ENCODE measurements at regions not wholly inside any gene's neighbourhood (a gene's known extent, or its start where the extent isn't known, plus 50 kb on each side); places are given as distances from the start of the nearest gene placed in this dataset.
A peak's percentile ranks its signal among the peaks of the same experiment; 100 is the strongest.

- no peaks in the 10 kb centered on the region for H3K9me3 ChIP-seq (ENCODE audit: insufficient read depth, low read depth, low read length)
- H4K12ac ChIP-seq (ENCODE audit: low read depth, low read length): no peak overlapping the region
- H3K4me1 ChIP-seq (ENCODE audit: control insufficient read depth in 1 of 2, insufficient read depth in 2 of 2, low read length in 2 of 2): no peaks in the 10 kb centered on the region
- H2BK5ac ChIP-seq (ENCODE audit: low read depth, low read length, poor library complexity): no peak overlapping the region
- H4K91ac ChIP-seq (ENCODE audit: low read depth, low read length): no peak overlapping the region
- no peak overlapping the region for H3K27ac ChIP-seq (ENCODE audit: low read depth, low read length)
- no peaks in the 10 kb centered on the region for H3K27me3 ChIP-seq (ENCODE audit: insufficient read depth, low read length)
- H3K4me3 ChIP-seq (ENCODE audit: low read depth, low read length): no peak overlapping the region
- H3K79me2 ChIP-seq (ENCODE audit: control insufficient read depth, insufficient read depth, low read length, poor library complexity): no peaks in the 10 kb centered on the region
- no peak for DNase-seq
- H2AFZ ChIP-seq (ENCODE audit: insufficient read depth, low read length, poor library complexity): no peak overlapping the region
- WGBS (ENCODE audit: extremely low coverage, insufficient coverage, insufficient read length): no CpG with 5 or more reads among the region's 1 CpG
- H3K79me1 ChIP-seq (ENCODE audit: low read length): no peaks in the 10 kb centered on the region
- no peak overlapping the region for H2AK5ac ChIP-seq (ENCODE audit: low read length)
- H3K18ac ChIP-seq (ENCODE audit: low read length): no peak overlapping the region
- H3K14ac ChIP-seq (ENCODE audit: low read length): no peak overlapping the region
- no peak overlapping the region for H2BK120ac ChIP-seq (ENCODE audit: insufficient read depth, low read length, poor library complexity)
- H3K9ac ChIP-seq (ENCODE audit: low read length): no peak overlapping the region
- no peak overlapping the region for H3K4me2 ChIP-seq (ENCODE audit: low read length)
- H3K4ac ChIP-seq (ENCODE audit: low read depth, low read length): no peak overlapping the region
- H2BK12ac ChIP-seq (ENCODE audit: low read length): no peak overlapping the region
- H3K36me3 ChIP-seq (ENCODE audit: control insufficient read depth in 1 of 2, insufficient read depth in 2 of 2, low read length in 2 of 2): no peaks in the 10 kb centered on the region
- H3K23ac ChIP-seq (ENCODE audit: low read length): no peak overlapping the region
- H4K8ac ChIP-seq (ENCODE audit: low read depth, low read length): no peak overlapping the region
Observed at GRCh38 chr9:28616310-28616709, 1043.0 kb upstream of the C9orf72 start.

- Histone ChIP-seq H2BK120ac (ENCODE audit: insufficient read depth, low read length, poor library complexity) (no peak overlapping the region), H3K36me3 (ENCODE audit: control insufficient read depth in 1 of 2, insufficient read depth in 2 of 2, low read length in 2 of 2) (no peaks in the 10 kb centered on the region), H4K91ac (ENCODE audit: low read depth, low read length) (no peak overlapping the region), H3K27ac (ENCODE audit: low read depth, low read length) (no peak overlapping the region), H3K9me3 (ENCODE audit: insufficient read depth, low read depth, low read length) (no peaks in the 10 kb centered on the region), H2AK5ac (ENCODE audit: low read length) (no peak overlapping the region), H3K4me1 (ENCODE audit: control insufficient read depth in 1 of 2, insufficient read depth in 2 of 2, low read length in 2 of 2) (no peaks in the 10 kb centered on the region), H3K4me2 (ENCODE audit: low read length) (no peak overlapping the region), H3K79me1 (ENCODE audit: low read length) (no peaks in the 10 kb centered on the region), H3K27me3 (ENCODE audit: insufficient read depth, low read length) (no peaks in the 10 kb centered on the region), H3K79me2 (ENCODE audit: control insufficient read depth, insufficient read depth, low read length, poor library complexity) (no peaks in the 10 kb centered on the region), H3K9ac (ENCODE audit: low read length) (no peak overlapping the region), H3K18ac (ENCODE audit: low read length) (no peak overlapping the region), H4K8ac (ENCODE audit: low read depth, low read length) (no peak overlapping the region), H3K4me3 (ENCODE audit: low read depth, low read length) (no peak overlapping the region), H3K4ac (ENCODE audit: low read depth, low read length) (no peak overlapping the region), H2AFZ (ENCODE audit: insufficient read depth, low read length, poor library complexity) (no peak overlapping the region), H3K23ac (ENCODE audit: low read length) (no peak overlapping the region), H2BK5ac (ENCODE audit: low read depth, low read length, poor library complexity) (no peak overlapping the region), H2BK12ac (ENCODE audit: low read length) (no peak overlapping the region), H4K12ac (ENCODE audit: low read depth, low read length) (no peak overlapping the region), H3K14ac (ENCODE audit: low read length) (no peak overlapping the region)
- WGBS (ENCODE audit: extremely low coverage, insufficient coverage, insufficient read length): no CpG with 5 or more reads among the region's 1 CpG
- no peak for DNase-seq
Observed at GRCh38 chr9:28620011-28620410, 1046.7 kb upstream of the C9orf72 start.

- H3K4me1 ChIP-seq (ENCODE audit: control insufficient read depth in 1 of 2, insufficient read depth in 2 of 2, low read length in 2 of 2): no peaks in the 10 kb centered on the region
- no peak overlapping the region for H3K18ac ChIP-seq (ENCODE audit: low read length)
- H3K27ac ChIP-seq (ENCODE audit: low read depth, low read length): no peak overlapping the region
- no peaks in the 10 kb centered on the region for H3K27me3 ChIP-seq (ENCODE audit: insufficient read depth, low read length)
- no peak overlapping the region for H4K91ac ChIP-seq (ENCODE audit: low read depth, low read length)
- H3K23ac ChIP-seq (ENCODE audit: low read length): no peak overlapping the region
- no peak overlapping the region for H2BK5ac ChIP-seq (ENCODE audit: low read depth, low read length, poor library complexity)
- H3K14ac ChIP-seq (ENCODE audit: low read length): no peak overlapping the region
- H2BK12ac ChIP-seq (ENCODE audit: low read length): no peak overlapping the region
- no CpG with 5 or more reads among the region's 2 CpGs for WGBS (ENCODE audit: extremely low coverage, insufficient coverage, insufficient read length)
- no peak overlapping the region for H3K4ac ChIP-seq (ENCODE audit: low read depth, low read length)
- H2BK120ac ChIP-seq (ENCODE audit: insufficient read depth, low read length, poor library complexity): no peak overlapping the region
- no peak overlapping the region for H3K9ac ChIP-seq (ENCODE audit: low read length)
- no peak overlapping the region for H3K4me2 ChIP-seq (ENCODE audit: low read length)
- no peak overlapping the region for H4K8ac ChIP-seq (ENCODE audit: low read depth, low read length)
- no peak overlapping the region for H2AK5ac ChIP-seq (ENCODE audit: low read length)
- no peak overlapping the region for H2AFZ ChIP-seq (ENCODE audit: insufficient read depth, low read length, poor library complexity)
- no peak overlapping the region for H4K12ac ChIP-seq (ENCODE audit: low read depth, low read length)
- H3K9me3 ChIP-seq (ENCODE audit: insufficient read depth, low read depth, low read length): no peaks in the 10 kb centered on the region
- no peaks in the 10 kb centered on the region for H3K79me2 ChIP-seq (ENCODE audit: control insufficient read depth, insufficient read depth, low read length, poor library complexity)
- H3K4me3 ChIP-seq (ENCODE audit: low read depth, low read length): no peak overlapping the region
- H3K79me1 ChIP-seq (ENCODE audit: low read length): no peaks in the 10 kb centered on the region
- DNase-seq: no peak
- no peaks in the 10 kb centered on the region for H3K36me3 ChIP-seq (ENCODE audit: control insufficient read depth in 1 of 2, insufficient read depth in 2 of 2, low read length in 2 of 2)
Observed at GRCh38 chr9:28620661-28621060, 1047.4 kb upstream of the C9orf72 start.

- Histone ChIP-seq H4K8ac (ENCODE audit: low read depth, low read length) (no peak overlapping the region), H3K27ac (ENCODE audit: low read depth, low read length) (no peak overlapping the region)
- no CpG with 5 or more reads among the region's 1 CpG for WGBS (ENCODE audit: extremely low coverage, insufficient coverage, insufficient read length)
Observed at GRCh38 chr9:28624771-28625170, 1051.5 kb upstream of the C9orf72 start.

More at GRCh38 chr9:28624771-28625170, 1051.5 kb upstream of the C9orf72 start:
- Histone ChIP-seq H3K79me1 (ENCODE audit: low read length) (no peaks in the 10 kb centered on the region), H3K79me2 (ENCODE audit: control insufficient read depth, insufficient read depth, low read length, poor library complexity) (no peaks in the 10 kb centered on the region), H2BK120ac (ENCODE audit: insufficient read depth, low read length, poor library complexity) (no peak overlapping the region), H3K9me3 (ENCODE audit: insufficient read depth, low read depth, low read length) (no peaks in the 10 kb centered on the region), H3K4me1 (ENCODE audit: control insufficient read depth in 1 of 2, insufficient read depth in 2 of 2, low read length in 2 of 2) (no peaks in the 10 kb centered on the region), H3K9ac (ENCODE audit: low read length) (peak overlapping the region; percentile 14), H2AFZ (ENCODE audit: insufficient read depth, low read length, poor library complexity) (no peak overlapping the region), H3K27me3 (ENCODE audit: insufficient read depth, low read length) (no peaks in the 10 kb centered on the region), H4K12ac (ENCODE audit: low read depth, low read length) (no peak overlapping the region), H3K23ac (ENCODE audit: low read length) (peak overlapping the region; percentile 89), H2AK5ac (ENCODE audit: low read length) (no peak overlapping the region), H2BK12ac (ENCODE audit: low read length) (no peak overlapping the region), H3K4me2 (ENCODE audit: low read length) (no peak overlapping the region), H3K18ac (ENCODE audit: low read length) (no peak overlapping the region), H3K4me3 (ENCODE audit: low read depth, low read length) (no peak overlapping the region), H3K4ac (ENCODE audit: low read depth, low read length) (no peak overlapping the region), H2BK5ac (ENCODE audit: low read depth, low read length, poor library complexity) (no peak overlapping the region), H4K91ac (ENCODE audit: low read depth, low read length) (no peak overlapping the region), H3K36me3 (ENCODE audit: control insufficient read depth in 1 of 2, insufficient read depth in 2 of 2, low read length in 2 of 2) (no peaks in the 10 kb centered on the region), H3K14ac (ENCODE audit: low read length) (no peak overlapping the region)
- DNase-seq: no peak
